ENCODE measurements at regions not wholly inside any gene's neighbourhood (a gene's known extent, or its start where the extent isn't known, plus 50 kb on each side); places are given as distances from the start of the nearest gene placed in this dataset.
"Not testable (repeated sequence)": the region's sequence is repeated elsewhere in the genome, so short reads cannot be mapped to it uniquely, and the experiment has no call there.

- Histone ChIP-seq H3K4me1 (ENCODE audit: insufficient read depth, low read length) (no peaks in the 10 kb centered on the region), H3F3A (ENCODE audit: low read length, unreplicated experiment) (no peaks in the 10 kb centered on the region), H3K79me2 (ENCODE audit: low read length) (no peaks in the 10 kb centered on the region), H3K9me3 (ENCODE audit: low read length) (no peaks in the 10 kb centered on the region), H3K27me3 (ENCODE audit: low read length) (peaks cover 60% of the 10 kb centered on the region), H3K36me3 (ENCODE audit: low read depth, low read length) (no peaks in the 10 kb centered on the region), H4K20me1 (ENCODE audit: low read length) (no peaks in the 10 kb centered on the region), H2AFZ (ENCODE audit: low read length) (no peak overlapping the region), H3K9ac (ENCODE audit: low read length) (no peak overlapping the region), H3K4me2 (ENCODE audit: low read length) (no peak overlapping the region), H3K27ac (ENCODE audit: low read length) (no peak overlapping the region), H3K9me2 (replicated peaks; ENCODE audit: low read length) (no peaks in the 10 kb centered on the region), H3K4me3 (ENCODE audit: low read length) (no peak overlapping the region)
- intact Hi-C loops (cut with micrococcal nuclease) = no loop called here
- DNase-seq = no peak
- TF ChIP-seq CTCF (conservative IDR thresholded peaks at IDR 0.05; ENCODE audit: low read depth, low read length) = no peak
- no peak for TF ChIP-seq EZH2phosphoT487 (IDR thresholded peaks at IDR 0.05; ENCODE audit: borderline replicate concordance, low read length)
- TF ChIP-seq EZH2 (IDR thresholded peaks at IDR 0.05; ENCODE audit: low read length, unreplicated experiment) = no peak
- BruUV-seq (replicated peaks) = no TSS peak
- ChIA-PET CTCF (no interaction called here), POLR2A (ENCODE audit: unreplicated experiment) (no interaction called here)
- no peak for ATAC-seq
Observed at GRCh38 chr17:20735796-20736195, 156.3 kb downstream of the CDRT15L2 start.

GRCh38 chr17:20737636-20738035 is 158.1 kb downstream of the CDRT15L2 start:
- CTCF ChIA-PET; H2AFZ ChIP-seq (ENCODE audit: low read length); BruUV-seq (replicated peaks); H3K36me3 ChIP-seq (ENCODE audit: low read depth, low read length); H3K4me3 ChIP-seq (ENCODE audit: low read length); H3K4me2 ChIP-seq (ENCODE audit: low read length); H3K79me2 ChIP-seq (ENCODE audit: low read length); H3K9me3 ChIP-seq (ENCODE audit: low read length); H3K9ac ChIP-seq (ENCODE audit: low read length); POLR2A ChIA-PET (ENCODE audit: unreplicated experiment); ATAC-seq; H3F3A ChIP-seq (ENCODE audit: low read length, unreplicated experiment); H3K9me2 ChIP-seq (replicated peaks; ENCODE audit: low read length); DNase-seq; H3K27ac ChIP-seq (ENCODE audit: low read length); H3K4me1 ChIP-seq (ENCODE audit: insufficient read depth, low read length); intact Hi-C loops (cut with micrococcal nuclease); H4K20me1 ChIP-seq (ENCODE audit: low read length): not testable (repeated sequence)
- peaks cover 78% of the 10 kb centered on the region for H3K27me3 ChIP-seq (ENCODE audit: low read length)

- no peaks in the 10 kb centered on the region for H3F3A ChIP-seq (ENCODE audit: low read length, unreplicated experiment)
- H3K36me3 ChIP-seq (ENCODE audit: low read depth, low read length) = no peaks in the 10 kb centered on the region
- intact Hi-C loops (cut with micrococcal nuclease) = no loop called here
- H3K4me3 ChIP-seq (ENCODE audit: low read length) = no peak overlapping the region
- ATAC-seq (no peak), DNase-seq (no peak)
- TF ChIP-seq EZH2 (IDR thresholded peaks at IDR 0.05; ENCODE audit: low read length, unreplicated experiment) (no peak), EZH2phosphoT487 (IDR thresholded peaks at IDR 0.05; ENCODE audit: borderline replicate concordance, low read length) (no peak), CTCF (conservative IDR thresholded peaks at IDR 0.05; ENCODE audit: low read depth, low read length) (no peak)
- no peak overlapping the region for H3K9ac ChIP-seq (ENCODE audit: low read length)
- ChIA-PET CTCF (no interaction called here), POLR2A (ENCODE audit: unreplicated experiment) (no interaction called here)
- no peaks in the 10 kb centered on the region for H3K9me3 ChIP-seq (ENCODE audit: low read length)
- no peak overlapping the region for H3K4me2 ChIP-seq (ENCODE audit: low read length)
- no peak overlapping the region for H3K27ac ChIP-seq (ENCODE audit: low read length)
- H3K4me1 ChIP-seq (ENCODE audit: insufficient read depth, low read length) = no peaks in the 10 kb centered on the region
- no peak overlapping the region for H2AFZ ChIP-seq (ENCODE audit: low read length)
- BruUV-seq (replicated peaks) = no TSS peak
- no peaks in the 10 kb centered on the region for H3K9me2 ChIP-seq (replicated peaks; ENCODE audit: low read length)
- no peaks in the 10 kb centered on the region for H4K20me1 ChIP-seq (ENCODE audit: low read length)
- H3K79me2 ChIP-seq (ENCODE audit: low read length) = no peaks in the 10 kb centered on the region
- H3K27me3 ChIP-seq (ENCODE audit: low read length) = no peaks in the 10 kb centered on the region; the same call in 1 of the 2 replicates
Observed at GRCh38 chr17:20771104-20771503, 191.6 kb downstream of the CDRT15L2 start.
